NB4 (cell line): ENCODE measurements at regions not wholly inside any gene's neighbourhood (a gene's known extent, or its start where the extent isn't known, plus 50 kb on each side); places are given as distances from the start of the nearest gene placed in this dataset.

Source experiments
- DNase-seq: peaks from one replicate; pipeline ENCODE4 v3.0.0; 2010; ENCODE audit warnings: low read depth
- H3K4me3 ChIP-seq: one replicate; pipeline ENCODE4 v1.5.1; 2011; ENCODE audit warnings: mild to moderate bottlenecking, low read depth, low read length, moderate library complexity
- MYC ChIP-seq: IDR thresholded peaks from 2 replicates; pipeline ENCODE4 v1.6.1; 2011; ENCODE audit warnings: low read depth, low read length
- POLR2A ChIP-seq: IDR thresholded peaks from 2 replicates; pipeline ENCODE4 v1.6.1; 2011; ENCODE audit warnings: mild to moderate bottlenecking; ENCODE audit not compliant: insufficient read length; ENCODE audit errors: extremely low read depth
- TF ChIP-seq, protein P1 (sequence below): IDR thresholded peaks from one replicate; pipeline ENCODE4 v1.5.1; 2012; ENCODE audit warnings: low read depth, low read length
- TF ChIP-seq, protein P2 (sequence below): IDR thresholded peaks from 2 replicates; pipeline ENCODE4 v1.6.1; 2011; ENCODE audit warnings: low read depth, low read length

DNA sequence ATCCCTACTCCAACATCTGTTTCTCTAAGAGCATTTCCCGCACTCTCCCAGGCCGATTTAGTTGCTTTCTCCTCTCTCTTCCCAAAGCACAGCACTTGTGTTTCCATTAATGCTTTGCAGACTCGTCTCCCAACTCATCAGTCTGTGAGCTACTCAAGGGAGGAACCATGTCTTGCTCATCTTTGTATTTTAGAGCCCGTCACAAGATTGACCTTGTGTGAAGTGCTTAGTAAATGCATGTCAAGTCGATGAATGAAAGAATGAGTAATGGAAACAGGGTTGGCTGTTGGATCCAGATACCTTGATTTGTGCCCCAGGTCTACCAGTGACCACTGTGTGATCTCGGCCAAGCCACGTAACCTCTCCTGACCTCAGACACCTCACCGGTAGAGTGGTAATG, 99.3 kb downstream of the KLF4 start:
- no peak overlapping the region for H3K4me3 ChIP-seq
- TF ChIP-seq MYC (no peak), POLR2A (no peak)
- TF ChIP-seq, protein P1, sequence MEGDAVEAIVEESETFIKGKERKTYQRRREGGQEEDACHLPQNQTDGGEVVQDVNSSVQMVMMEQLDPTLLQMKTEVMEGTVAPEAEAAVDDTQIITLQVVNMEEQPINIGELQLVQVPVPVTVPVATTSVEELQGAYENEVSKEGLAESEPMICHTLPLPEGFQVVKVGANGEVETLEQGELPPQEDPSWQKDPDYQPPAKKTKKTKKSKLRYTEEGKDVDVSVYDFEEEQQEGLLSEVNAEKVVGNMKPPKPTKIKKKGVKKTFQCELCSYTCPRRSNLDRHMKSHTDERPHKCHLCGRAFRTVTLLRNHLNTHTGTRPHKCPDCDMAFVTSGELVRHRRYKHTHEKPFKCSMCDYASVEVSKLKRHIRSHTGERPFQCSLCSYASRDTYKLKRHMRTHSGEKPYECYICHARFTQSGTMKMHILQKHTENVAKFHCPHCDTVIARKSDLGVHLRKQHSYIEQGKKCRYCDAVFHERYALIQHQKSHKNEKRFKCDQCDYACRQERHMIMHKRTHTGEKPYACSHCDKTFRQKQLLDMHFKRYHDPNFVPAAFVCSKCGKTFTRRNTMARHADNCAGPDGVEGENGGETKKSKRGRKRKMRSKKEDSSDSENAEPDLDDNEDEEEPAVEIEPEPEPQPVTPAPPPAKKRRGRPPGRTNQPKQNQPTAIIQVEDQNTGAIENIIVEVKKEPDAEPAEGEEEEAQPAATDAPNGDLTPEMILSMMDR, result no peak
- TF ChIP-seq, protein P2, sequence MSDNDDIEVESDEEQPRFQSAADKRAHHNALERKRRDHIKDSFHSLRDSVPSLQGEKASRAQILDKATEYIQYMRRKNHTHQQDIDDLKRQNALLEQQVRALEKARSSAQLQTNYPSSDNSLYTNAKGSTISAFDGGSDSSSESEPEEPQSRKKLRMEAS, result no peak
- no peak for DNase-seq

DNA sequence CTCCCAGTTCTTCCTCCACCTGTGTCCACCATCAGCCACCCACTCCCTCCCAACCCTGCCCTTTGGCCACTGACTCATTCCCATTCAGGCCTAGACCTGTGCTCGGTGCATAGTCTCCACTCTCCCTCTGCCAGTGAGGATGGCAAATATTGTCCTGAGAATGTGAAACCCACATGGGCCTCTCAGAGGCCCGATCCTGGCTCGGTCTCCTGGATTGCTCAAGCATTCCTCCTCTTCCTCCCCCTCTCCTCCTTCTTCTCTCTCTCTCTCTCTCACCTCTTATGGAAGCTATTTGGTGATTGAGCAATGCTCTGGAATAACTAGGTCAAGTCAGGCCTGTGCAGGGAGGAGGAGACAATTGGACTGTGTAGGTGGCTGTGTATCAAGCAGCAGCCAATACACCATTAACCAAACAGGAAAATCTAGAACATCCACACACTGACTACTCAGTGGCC, 99.9 kb downstream of the KLF4 start:
- H3K4me3 ChIP-seq, result no peak overlapping the region
- no peak for DNase-seq
- TF ChIP-seq, protein P2, result no peak
- TF ChIP-seq POLR2A (no peak), MYC (no peak)
- TF ChIP-seq, protein P1, result no peak

DNA sequence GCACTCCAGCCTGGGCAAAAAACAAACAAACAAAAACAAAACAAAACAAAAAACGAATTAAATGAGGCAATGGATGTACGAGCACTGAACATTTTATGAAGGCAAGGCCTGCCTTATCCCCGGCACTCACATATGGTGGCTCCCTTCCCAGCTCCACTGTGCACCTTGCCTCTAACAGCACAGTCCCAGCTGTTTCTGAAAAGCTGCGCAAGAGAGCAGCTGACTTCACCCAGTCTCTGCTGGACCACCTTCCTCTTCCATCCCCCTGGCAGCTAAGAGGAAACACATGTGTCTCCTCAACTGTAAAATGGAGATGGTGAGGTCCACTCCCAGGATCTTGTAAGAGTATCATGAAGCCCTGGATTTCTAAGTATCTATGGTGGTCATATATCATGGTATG, 100.7 kb downstream of the KLF4 start:
- no peak for DNase-seq
- TF ChIP-seq MYC (no peak), POLR2A (no peak)
- TF ChIP-seq, protein P2, result no peak
- TF ChIP-seq, protein P1, result no peak
- H3K4me3 ChIP-seq, result no peak overlapping the region

DNA sequence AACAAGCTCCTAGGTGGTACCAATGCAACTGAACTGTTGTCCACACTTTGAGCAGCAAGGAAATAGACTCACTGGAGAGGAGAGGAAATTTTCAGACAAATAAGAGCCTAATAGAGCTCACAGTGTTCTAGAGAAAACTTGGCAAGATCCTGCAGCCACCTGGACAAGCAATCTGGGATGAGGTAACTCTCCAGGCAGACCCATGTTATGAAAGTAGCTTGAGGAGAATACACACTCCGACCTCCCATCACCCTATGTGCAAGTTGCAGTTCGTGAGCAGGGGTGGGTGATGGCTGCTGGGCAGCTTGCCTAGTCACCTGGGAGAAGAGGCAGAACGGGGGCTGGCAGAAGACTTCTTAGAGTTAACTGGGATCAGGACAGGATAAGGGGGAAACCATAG, 102.2 kb downstream of the KLF4 start:
- no peak for DNase-seq
- H3K4me3 ChIP-seq, result no peak overlapping the region
- TF ChIP-seq, protein P2, result no peak
- TF ChIP-seq, protein P1, result no peak
- TF ChIP-seq MYC (no peak), POLR2A (no peak)

DNA sequence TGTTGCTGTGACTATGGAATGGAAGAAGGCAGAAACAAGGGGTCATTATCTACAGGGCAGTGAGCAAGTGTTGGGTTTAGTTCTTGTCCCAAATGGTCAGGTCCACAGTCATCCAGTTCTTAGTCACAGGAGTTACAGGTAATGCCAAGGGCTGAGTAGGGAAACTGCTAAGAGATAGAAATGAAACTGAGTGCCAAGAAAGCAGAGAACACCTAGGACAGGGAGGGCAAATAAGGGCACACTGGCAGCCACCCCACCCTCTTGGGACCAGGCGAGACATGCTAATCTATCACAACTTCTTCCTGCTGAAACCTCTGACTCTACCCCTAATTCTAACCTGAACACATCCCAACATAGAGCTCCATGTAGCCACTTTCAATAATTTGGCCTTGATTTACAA, 103.2 kb downstream of the KLF4 start:
- TF ChIP-seq, protein P1, result no peak
- no peak for TF ChIP-seq MYC
- TF ChIP-seq, protein P2, result no peak
- H3K4me3 ChIP-seq, result no peak overlapping the region
- no peak for DNase-seq
